HG02852 (cell line): ENCODE measurements at regions not wholly inside any gene's neighbourhood (a gene's known extent, or its start where the extent isn't known, plus 50 kb on each side); places are given as distances from the start of the nearest gene placed in this dataset.
"Not testable (repeated sequence)": the region's sequence is repeated elsewhere in the genome, so short reads cannot be mapped to it uniquely, and the experiment has no call there.

Experiments
- ATAC-seq: cut with Tn5 transposase; IDR thresholded peaks from one replicate; pipeline ENCODE4 v1.9.1; 2021; ENCODE audit warnings: mild to moderate bottlenecking, moderate library complexity; ENCODE audit not compliant: unreplicated experiment

- not testable (repeated sequence) for ATAC-seq
These were observed 469.2 kb upstream of the FAM174A start for GRCh38 chr5:100066020-100066419.

- no peak for ATAC-seq
These were observed 491.7 kb upstream of the FAM174A start for GRCh38 chr5:100043475-100043874.

- ATAC-seq = no peak
These were observed 508.6 kb upstream of the FAM174A start for GRCh38 chr5:100026606-100027005.

- no peak for ATAC-seq
These were observed 511.6 kb upstream of the FAM174A start for GRCh38 chr5:100023536-100023935.

GRCh38 chr5:100017520-100018262 is 517.5 kb upstream of the FAM174A start:
- no peak for ATAC-seq

GRCh38 chr5:100013305-100013704 is 521.9 kb upstream of the FAM174A start:
- ATAC-seq = not testable (repeated sequence)

- ATAC-seq = not testable (repeated sequence)
These were observed 524.0 kb upstream of the FAM174A start for GRCh38 chr5:100011160-100011559.

GRCh38 chr5:100004969-100005368 is 530.2 kb upstream of the FAM174A start:
- no peak for ATAC-seq

GRCh38 chr5:99998319-99998718 is 536.9 kb upstream of the FAM174A start:
- no peak for ATAC-seq

GRCh38 chr5:99995407-99995806 is 539.8 kb upstream of the FAM174A start:
- ATAC-seq = no peak

GRCh38 chr5:99973779-99974178 is 561.4 kb upstream of the FAM174A start:
- ATAC-seq = no peak

- no peak for ATAC-seq
These were observed 579.2 kb upstream of the FAM174A start for GRCh38 chr5:99955962-99956361.

- ATAC-seq = no peak
These were observed 580.2 kb upstream of the FAM174A start for GRCh38 chr5:99955006-99955405.

GRCh38 chr5:99949969-99950524 is 585.1 kb upstream of the FAM174A start:
- no peak for ATAC-seq

- ATAC-seq = no peak
These were observed 585.8 kb upstream of the FAM174A start for GRCh38 chr5:99949361-99949760.

GRCh38 chr5:99948850-99949249 is 586.3 kb upstream of the FAM174A start:
- no peak for ATAC-seq

GRCh38 chr5:99945478-99946442 is 589.4 kb upstream of the FAM174A start:
- no peak for ATAC-seq

GRCh38 chr5:99940540-99940939 is 594.6 kb upstream of the FAM174A start:
- ATAC-seq = no peak

GRCh38 chr5:99936911-99937310 is 598.3 kb upstream of the FAM174A start:
- no peak for ATAC-seq

GRCh38 chr5:99929806-99930135 is 605.4 kb upstream of the FAM174A start:
- ATAC-seq = no peak

GRCh38 chr5:99929067-99929805 is 605.9 kb upstream of the FAM174A start:
- no peak for ATAC-seq
